AG09309 (cell line): ENCODE measurements at regions not wholly inside any gene's neighbourhood (a gene's known extent, or its start where the extent isn't known, plus 50 kb on each side); places are given as distances from the start of the nearest gene placed in this dataset.

Experiments
- DNase-seq: peaks from one replicate; pipeline ENCODE4 v3.0.0-alpha.2; 2010; ENCODE audit warnings: low read depth
- H3K4me3 ChIP-seq: 2 replicates; pipeline ENCODE4 v1.5.1; 2011; ENCODE audit warnings: mild to moderate bottlenecking, low read depth, low read length, moderate library complexity; ENCODE audit not compliant: control insufficient read depth
- TF ChIP-seq, protein P1 (sequence below): IDR thresholded peaks from 2 replicates; pipeline ENCODE4 v1.5.1; 2011; ENCODE audit warnings: mild to moderate bottlenecking, low read depth, low read length, inconsistent platforms; ENCODE audit not compliant: insufficient read depth, control insufficient read depth; ENCODE audit errors: missing control alignments

DNA sequence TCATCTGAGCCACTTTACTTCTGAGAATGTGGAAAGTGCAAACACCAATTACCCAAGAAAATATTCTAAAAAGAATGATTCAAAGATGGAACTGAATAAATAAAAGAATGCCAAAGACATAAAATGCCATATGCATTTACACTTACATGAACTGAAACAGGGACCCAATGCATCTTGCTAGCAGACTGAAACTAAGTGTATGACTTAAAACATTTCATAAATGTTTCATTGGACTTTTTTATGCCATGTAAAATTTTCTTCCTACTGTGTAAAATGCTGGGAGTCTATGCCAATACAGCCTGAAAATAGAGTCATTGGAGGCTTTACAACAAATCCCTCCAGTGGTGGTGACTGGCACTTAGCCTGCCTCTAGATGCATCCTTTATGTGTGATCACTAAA lies 735.1 kb upstream of the CCDC54 start:
- DNase-seq = no peak
- TF ChIP-seq, protein P1, sequence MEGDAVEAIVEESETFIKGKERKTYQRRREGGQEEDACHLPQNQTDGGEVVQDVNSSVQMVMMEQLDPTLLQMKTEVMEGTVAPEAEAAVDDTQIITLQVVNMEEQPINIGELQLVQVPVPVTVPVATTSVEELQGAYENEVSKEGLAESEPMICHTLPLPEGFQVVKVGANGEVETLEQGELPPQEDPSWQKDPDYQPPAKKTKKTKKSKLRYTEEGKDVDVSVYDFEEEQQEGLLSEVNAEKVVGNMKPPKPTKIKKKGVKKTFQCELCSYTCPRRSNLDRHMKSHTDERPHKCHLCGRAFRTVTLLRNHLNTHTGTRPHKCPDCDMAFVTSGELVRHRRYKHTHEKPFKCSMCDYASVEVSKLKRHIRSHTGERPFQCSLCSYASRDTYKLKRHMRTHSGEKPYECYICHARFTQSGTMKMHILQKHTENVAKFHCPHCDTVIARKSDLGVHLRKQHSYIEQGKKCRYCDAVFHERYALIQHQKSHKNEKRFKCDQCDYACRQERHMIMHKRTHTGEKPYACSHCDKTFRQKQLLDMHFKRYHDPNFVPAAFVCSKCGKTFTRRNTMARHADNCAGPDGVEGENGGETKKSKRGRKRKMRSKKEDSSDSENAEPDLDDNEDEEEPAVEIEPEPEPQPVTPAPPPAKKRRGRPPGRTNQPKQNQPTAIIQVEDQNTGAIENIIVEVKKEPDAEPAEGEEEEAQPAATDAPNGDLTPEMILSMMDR = no peak

DNA sequence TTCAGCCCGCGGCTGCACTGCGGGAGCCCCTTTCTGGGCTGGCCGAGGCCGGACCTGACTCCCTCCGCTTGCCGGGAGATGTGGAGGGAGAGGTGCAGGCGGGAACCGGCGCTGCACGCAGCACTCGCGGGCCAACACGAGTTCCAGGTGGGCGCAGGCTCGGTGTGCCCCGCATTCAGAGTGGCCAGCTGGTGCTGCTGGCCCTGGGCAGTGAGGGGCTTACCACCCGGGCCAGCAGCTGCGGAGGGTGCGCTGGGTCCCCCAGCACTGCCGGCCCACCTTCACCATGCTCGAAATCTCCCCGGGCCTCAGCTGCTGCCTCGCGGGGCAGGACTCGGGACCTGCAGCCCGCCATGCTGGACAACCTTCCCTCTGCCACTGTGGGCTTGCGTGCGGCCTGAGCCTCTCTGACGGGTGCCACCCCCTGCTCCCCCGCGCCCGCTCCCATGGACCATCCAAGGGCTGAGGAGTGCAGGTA lies 733.5 kb upstream of the CCDC54 start:
- no peak for DNase-seq
- no peak overlapping the region for H3K4me3 ChIP-seq
- TF ChIP-seq, protein P1 = no peak

More for the DNA sequence above, 735.1 kb upstream of the CCDC54 start:
- no peak overlapping the region for H3K4me3 ChIP-seq

GRCh38 chr3:106673926-106674569 lies 703.2 kb upstream of the CCDC54 start:
- no peak for DNase-seq
- TF ChIP-seq, protein P1 = no peak

GRCh38 chr3:106675451-106675850 lies 701.8 kb upstream of the CCDC54 start:
- H3K4me3 ChIP-seq = no peak overlapping the region
- TF ChIP-seq, protein P1 = no peak
- no peak for DNase-seq

More at GRCh38 chr3:106673926-106674569, 703.2 kb upstream of the CCDC54 start:
- no peak overlapping the region for H3K4me3 ChIP-seq

GRCh38 chr3:106678657-106679390 lies 698.4 kb upstream of the CCDC54 start:
- no peak overlapping the region for H3K4me3 ChIP-seq
- TF ChIP-seq, protein P1 = no peak
- DNase-seq = no peak

GRCh38 chr3:106683953-106684620 lies 693.2 kb upstream of the CCDC54 start:
- TF ChIP-seq, protein P1 = no peak
- no peak overlapping the region for H3K4me3 ChIP-seq
- no peak for DNase-seq
